ENCODE measurements at regions not wholly inside any gene's neighbourhood (a gene's known extent, or its start where the extent isn't known, plus 50 kb on each side); places are given as distances from the start of the nearest gene placed in this dataset.

GRCh38 chr3:72213296-72214065 lies 428.5 kb upstream of the PROK2 start:
- TF ChIP-seq POLR2A (IDR thresholded peaks at IDR 0.05) (no peak), POLR2AphosphoS5 (IDR thresholded peaks at IDR 0.05) (no peak), EP300 (IDR thresholded peaks at IDR 0.05; ENCODE audit: low read depth) (no peak)
- TF ChIP-seq, protein P1, sequence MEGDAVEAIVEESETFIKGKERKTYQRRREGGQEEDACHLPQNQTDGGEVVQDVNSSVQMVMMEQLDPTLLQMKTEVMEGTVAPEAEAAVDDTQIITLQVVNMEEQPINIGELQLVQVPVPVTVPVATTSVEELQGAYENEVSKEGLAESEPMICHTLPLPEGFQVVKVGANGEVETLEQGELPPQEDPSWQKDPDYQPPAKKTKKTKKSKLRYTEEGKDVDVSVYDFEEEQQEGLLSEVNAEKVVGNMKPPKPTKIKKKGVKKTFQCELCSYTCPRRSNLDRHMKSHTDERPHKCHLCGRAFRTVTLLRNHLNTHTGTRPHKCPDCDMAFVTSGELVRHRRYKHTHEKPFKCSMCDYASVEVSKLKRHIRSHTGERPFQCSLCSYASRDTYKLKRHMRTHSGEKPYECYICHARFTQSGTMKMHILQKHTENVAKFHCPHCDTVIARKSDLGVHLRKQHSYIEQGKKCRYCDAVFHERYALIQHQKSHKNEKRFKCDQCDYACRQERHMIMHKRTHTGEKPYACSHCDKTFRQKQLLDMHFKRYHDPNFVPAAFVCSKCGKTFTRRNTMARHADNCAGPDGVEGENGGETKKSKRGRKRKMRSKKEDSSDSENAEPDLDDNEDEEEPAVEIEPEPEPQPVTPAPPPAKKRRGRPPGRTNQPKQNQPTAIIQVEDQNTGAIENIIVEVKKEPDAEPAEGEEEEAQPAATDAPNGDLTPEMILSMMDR (IDR thresholded peaks at IDR 0.05) = no peak

Measured in transverse colon (tissue), 4 donors.